ENCODE measurements at regions not wholly inside any gene's neighbourhood (a gene's known extent, or its start where the extent isn't known, plus 50 kb on each side); places are given as distances from the start of the nearest gene placed in this dataset.
A peak's percentile ranks its signal among the peaks of the same experiment; 100 is the strongest.

DNA sequence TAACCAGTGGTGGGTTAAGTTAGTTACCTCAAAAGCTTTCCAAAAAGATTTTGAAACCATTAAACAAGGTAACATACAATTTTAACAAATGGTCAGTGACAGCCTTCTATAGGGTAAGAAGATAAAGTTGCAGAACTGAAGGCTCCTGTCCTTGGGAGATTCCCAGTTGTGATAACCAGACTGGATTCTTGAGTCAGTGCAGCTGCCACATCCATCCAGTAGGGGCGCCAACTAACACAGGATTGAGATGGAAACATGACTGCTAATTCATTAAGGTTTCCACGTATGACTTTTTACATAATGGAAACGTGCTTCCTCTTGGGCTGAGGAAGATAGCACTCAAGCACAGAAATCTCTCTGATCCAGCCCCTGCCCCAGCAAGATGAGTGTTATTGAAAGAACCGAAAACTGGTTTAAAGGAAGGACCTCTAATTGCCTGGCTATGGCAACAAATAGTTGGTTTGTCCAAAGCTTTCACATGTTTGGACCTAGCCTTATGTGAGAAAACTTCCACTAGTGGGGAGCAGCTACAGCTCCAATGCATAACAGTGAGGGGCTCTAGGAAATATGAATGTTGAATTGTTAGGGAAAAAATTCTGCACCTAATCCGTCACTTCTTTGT lies 269.8 kb upstream of the MYOCD start:
- POLR2A ChIA-PET, result no interaction called here
- Mint-ChIP-seq H3K4me1 (ENCODE audit: low read depth) (no peaks in the 10 kb centered on the region), H3K27me3 (no peaks in the 10 kb centered on the region), H3K27ac (no peak overlapping the region), H3K4me3 (no peak overlapping the region), H3K9me3 (no peaks in the 10 kb centered on the region), H3K36me3 (no peaks in the 10 kb centered on the region)
- peak; percentile 9 for DNase-seq
- intact Hi-C loops (cut with micrococcal nuclease), result no loop called here
- CTCF ChIA-PET, result interaction anchor here (0.7 kb wide), 1 partner anchor 64 kb away, joined by 3 read pairs; no protein-coding TSS in a partner anchor

DNA sequence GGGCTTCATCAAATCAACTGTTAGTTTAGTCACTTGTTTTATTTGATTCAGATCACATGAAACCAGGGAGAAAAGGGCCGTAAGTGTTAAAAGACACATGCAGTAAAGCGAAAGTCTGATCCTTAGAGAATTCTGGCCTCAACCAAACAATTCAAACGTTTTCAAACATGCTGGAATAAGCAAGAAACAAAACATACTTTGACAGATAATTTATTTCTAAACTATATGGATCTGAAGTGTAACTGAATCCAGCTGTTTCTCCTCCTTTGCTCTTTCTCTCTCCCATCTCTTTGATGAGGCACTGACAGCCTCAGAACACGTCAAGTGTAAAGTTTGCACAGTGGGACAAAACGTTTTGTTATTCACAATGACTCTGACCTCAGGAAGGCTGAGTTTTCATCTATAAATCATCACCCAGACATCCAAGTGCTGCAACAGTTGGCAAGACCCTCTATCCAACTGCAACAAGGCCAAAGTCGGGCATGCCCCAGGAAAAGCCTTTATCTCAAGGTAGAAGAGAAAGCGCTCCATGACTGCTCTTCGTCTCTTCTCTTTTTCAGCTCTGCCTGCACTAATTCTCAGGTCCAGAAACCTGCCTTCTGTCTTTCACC lies 267.1 kb upstream of the MYOCD start:
- POLR2A ChIA-PET, result no interaction called here
- no peak for DNase-seq
- no peaks in the 10 kb centered on the region for H3K36me3 Mint-ChIP-seq
- no peak overlapping the region for H3K27ac Mint-ChIP-seq
- no peaks in the 10 kb centered on the region for H3K4me1 Mint-ChIP-seq (ENCODE audit: low read depth)
- H3K27me3 Mint-ChIP-seq, result no peaks in the 10 kb centered on the region
- H3K4me3 Mint-ChIP-seq, result no peak overlapping the region
- no peaks in the 10 kb centered on the region for H3K9me3 Mint-ChIP-seq
- intact Hi-C loops (cut with micrococcal nuclease), result no loop called here
- CTCF ChIA-PET, result no interaction called here

- Mint-ChIP-seq H3K4me1 (ENCODE audit: low read depth) (no peaks in the 10 kb centered on the region), H3K4me3 (no peak overlapping the region), H3K36me3 (no peaks in the 10 kb centered on the region), H3K27ac (no peak overlapping the region), H3K9me3 (no peaks in the 10 kb centered on the region), H3K27me3 (no peaks in the 10 kb centered on the region)
- POLR2A ChIA-PET, result no interaction called here
- CTCF ChIA-PET, result no interaction called here
- no peak for DNase-seq
- intact Hi-C loops (cut with micrococcal nuclease), result no loop called here
Observed at GRCh38 chr17:12402963-12403622, 262.6 kb upstream of the MYOCD start.

GRCh38 chr17:12403881-12404398 lies 261.8 kb upstream of the MYOCD start:
- POLR2A ChIA-PET, result no interaction called here
- H3K9me3 Mint-ChIP-seq, result no peaks in the 10 kb centered on the region
- H3K36me3 Mint-ChIP-seq, result no peaks in the 10 kb centered on the region
- DNase-seq, result no peak
- intact Hi-C loops (cut with micrococcal nuclease), result no loop called here
- CTCF ChIA-PET, result no interaction called here
- H3K4me1 Mint-ChIP-seq (ENCODE audit: low read depth), result no peaks in the 10 kb centered on the region
- H3K27ac Mint-ChIP-seq, result no peak overlapping the region
- H3K4me3 Mint-ChIP-seq, result no peak overlapping the region
- no peaks in the 10 kb centered on the region for H3K27me3 Mint-ChIP-seq

GRCh38 chr17:12406623-12407215 lies 259.0 kb upstream of the MYOCD start:
- Mint-ChIP-seq H3K27me3 (no peaks in the 10 kb centered on the region), H3K4me1 (ENCODE audit: low read depth) (no peaks in the 10 kb centered on the region), H3K4me3 (no peak overlapping the region), H3K36me3 (no peaks in the 10 kb centered on the region), H3K9me3 (no peaks in the 10 kb centered on the region), H3K27ac (no peak overlapping the region)
- POLR2A ChIA-PET, result no interaction called here
- CTCF ChIA-PET, result no interaction called here
- intact Hi-C loops (cut with micrococcal nuclease), result no loop called here
- DNase-seq, result no peak

DNA sequence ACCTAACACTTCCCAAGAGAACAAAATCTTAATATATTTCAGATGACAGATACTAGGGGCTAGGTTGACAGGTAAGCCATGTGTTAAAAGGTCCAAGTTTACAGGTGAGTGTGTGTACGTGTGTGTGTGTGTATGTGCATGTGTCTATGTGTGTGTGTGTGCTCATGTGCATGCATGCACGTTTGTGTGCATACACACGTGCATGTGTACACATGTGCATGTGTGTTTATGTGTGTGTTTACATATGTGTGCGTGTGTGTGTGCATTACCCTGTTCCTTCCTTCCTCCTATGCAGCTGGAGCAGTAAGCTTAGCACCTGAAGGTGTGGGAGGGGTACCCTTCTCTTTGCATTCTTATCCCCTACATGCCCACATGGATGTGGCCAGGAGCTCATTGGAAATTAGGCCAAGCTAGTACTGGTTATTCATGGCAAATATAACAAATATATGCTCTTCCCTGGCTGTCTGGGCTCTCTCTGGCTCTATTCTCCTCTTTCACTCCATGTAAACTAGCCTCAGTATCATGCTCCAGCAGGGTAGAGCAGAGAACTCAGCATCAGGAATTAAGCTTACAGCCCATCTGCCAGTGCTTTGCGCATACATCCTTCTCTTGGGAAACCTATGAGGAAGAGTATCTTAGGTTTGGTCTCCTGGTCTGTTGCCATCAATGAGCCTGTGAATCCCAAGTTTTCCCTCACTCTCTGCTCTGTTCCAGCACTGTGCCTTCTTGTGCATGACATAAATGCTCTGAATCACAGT lies 258.0 kb upstream of the MYOCD start:
- Mint-ChIP-seq H3K4me1 (ENCODE audit: low read depth) (no peaks in the 10 kb centered on the region), H3K4me3 (no peak overlapping the region), H3K27me3 (no peaks in the 10 kb centered on the region), H3K9me3 (no peaks in the 10 kb centered on the region), H3K36me3 (no peaks in the 10 kb centered on the region), H3K27ac (no peak overlapping the region)
- intact Hi-C loops (cut with micrococcal nuclease), result no loop called here
- POLR2A ChIA-PET, result no interaction called here
- CTCF ChIA-PET, result no interaction called here
- DNase-seq, result no peak

DNA sequence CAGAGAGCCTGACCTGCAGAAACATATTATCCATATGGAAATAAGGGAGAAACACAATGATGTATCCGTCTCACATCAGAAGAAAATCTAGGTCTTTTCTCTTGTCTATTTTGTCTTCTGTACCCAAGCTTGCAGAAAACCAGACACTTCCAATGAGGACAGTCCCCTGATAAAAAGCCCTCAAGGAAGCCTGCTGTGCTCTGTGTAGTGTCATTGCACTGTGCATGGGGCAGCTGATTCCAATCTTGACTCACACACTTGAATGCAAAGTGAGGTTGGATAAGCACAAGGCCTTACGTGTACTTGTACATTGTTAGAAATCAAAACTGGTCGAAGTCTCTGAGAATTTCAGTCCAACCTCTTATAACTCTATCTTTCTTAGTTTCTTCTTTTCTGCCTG lies 256.6 kb upstream of the MYOCD start:
- Mint-ChIP-seq H3K9me3 (no peaks in the 10 kb centered on the region), H3K27me3 (no peaks in the 10 kb centered on the region), H3K36me3 (no peaks in the 10 kb centered on the region), H3K4me3 (no peak overlapping the region), H3K4me1 (ENCODE audit: low read depth) (no peaks in the 10 kb centered on the region), H3K27ac (no peak overlapping the region)
- POLR2A ChIA-PET, result no interaction called here
- CTCF ChIA-PET, result no interaction called here
- intact Hi-C loops (cut with micrococcal nuclease), result no loop called here
- DNase-seq, result no peak

DNA sequence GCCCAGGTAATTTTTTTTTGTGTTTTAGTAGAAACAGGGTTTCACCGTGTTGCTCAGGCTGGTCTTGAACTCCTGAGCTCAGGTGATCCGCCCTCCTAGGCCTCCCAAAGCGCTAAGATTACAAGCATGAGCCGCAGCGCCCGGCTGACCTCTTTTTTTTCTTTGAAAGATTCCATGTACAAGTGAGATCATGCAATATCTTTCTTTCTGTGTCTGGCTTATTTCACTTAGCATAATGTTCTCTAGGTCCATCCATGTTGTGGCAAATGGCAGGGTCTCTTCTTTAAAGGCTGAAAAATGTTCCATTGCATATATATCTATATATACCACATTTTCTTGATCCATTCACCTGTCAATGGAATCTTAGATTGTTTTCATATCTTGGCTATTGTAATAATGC lies 255.0 kb upstream of the MYOCD start:
- Mint-ChIP-seq H3K9me3 (no peaks in the 10 kb centered on the region), H3K36me3 (no peaks in the 10 kb centered on the region), H3K27ac (no peak overlapping the region), H3K4me1 (ENCODE audit: low read depth) (no peaks in the 10 kb centered on the region), H3K4me3 (no peak overlapping the region), H3K27me3 (no peaks in the 10 kb centered on the region)
- intact Hi-C loops (cut with micrococcal nuclease), result no loop called here
- DNase-seq, result no peak
- CTCF ChIA-PET, result no interaction called here
- POLR2A ChIA-PET, result no interaction called here

DNA sequence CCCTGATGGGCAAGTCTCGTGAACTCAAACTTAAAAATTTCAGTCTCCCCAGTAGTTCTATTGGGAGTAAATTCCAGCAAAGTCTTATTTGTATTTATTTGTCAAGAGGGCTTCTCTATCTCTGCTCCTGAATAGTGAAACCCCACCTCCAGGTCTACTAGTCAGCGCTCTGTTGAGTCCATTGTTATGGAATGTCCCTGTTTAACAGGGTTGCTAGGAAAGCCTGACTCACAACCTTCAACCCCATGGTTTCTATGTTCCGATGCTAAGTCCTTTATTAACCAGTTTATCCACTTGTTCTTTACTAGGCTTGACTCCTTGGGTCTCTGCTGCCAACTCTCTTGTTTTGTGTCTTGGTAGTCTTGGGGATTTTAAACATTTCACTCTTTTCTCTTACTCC lies 250.7 kb upstream of the MYOCD start:
- ChIA-PET POLR2A (no interaction called here), CTCF (no interaction called here)
- no peak for DNase-seq
- Mint-ChIP-seq H3K9me3 (no peaks in the 10 kb centered on the region), H3K36me3 (no peaks in the 10 kb centered on the region), H3K4me3 (no peak overlapping the region), H3K27me3 (peaks cover 1% of the 10 kb centered on the region), H3K27ac (no peak overlapping the region), H3K4me1 (ENCODE audit: low read depth) (no peaks in the 10 kb centered on the region)
- intact Hi-C loops (cut with micrococcal nuclease), result no loop called here

DNA sequence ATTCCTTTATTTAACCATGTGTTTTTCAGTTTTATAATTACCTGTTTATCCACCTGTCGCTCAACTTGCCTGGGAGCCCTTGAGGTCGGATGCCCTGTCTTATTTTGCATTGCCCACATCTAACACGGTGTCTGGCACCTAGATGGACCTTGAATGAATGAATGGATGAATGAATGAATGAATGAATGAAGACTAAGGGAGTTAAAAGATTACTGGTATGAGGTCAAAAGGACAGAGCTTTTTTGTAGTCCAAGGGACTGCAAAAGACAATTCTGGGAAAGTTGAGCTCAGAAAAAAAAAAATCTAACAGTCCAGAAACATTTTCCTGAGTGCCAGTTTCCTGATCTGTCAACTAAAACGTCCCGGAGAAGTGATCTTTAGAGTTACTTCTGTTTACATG lies 244.6 kb upstream of the MYOCD start:
- peaks cover 1% of the 10 kb centered on the region for H3K27me3 Mint-ChIP-seq
- intact Hi-C loops (cut with micrococcal nuclease), result no loop called here
- H3K36me3 Mint-ChIP-seq, result no peaks in the 10 kb centered on the region
- POLR2A ChIA-PET, result no interaction called here
- H3K4me3 Mint-ChIP-seq, result no peak overlapping the region
- H3K27ac Mint-ChIP-seq, result no peak overlapping the region
- H3K9me3 Mint-ChIP-seq, result peaks cover 25% of the 10 kb centered on the region
- no peaks in the 10 kb centered on the region for H3K4me1 Mint-ChIP-seq (ENCODE audit: low read depth)
- no peak for DNase-seq
- CTCF ChIA-PET, result no interaction called here

DNA sequence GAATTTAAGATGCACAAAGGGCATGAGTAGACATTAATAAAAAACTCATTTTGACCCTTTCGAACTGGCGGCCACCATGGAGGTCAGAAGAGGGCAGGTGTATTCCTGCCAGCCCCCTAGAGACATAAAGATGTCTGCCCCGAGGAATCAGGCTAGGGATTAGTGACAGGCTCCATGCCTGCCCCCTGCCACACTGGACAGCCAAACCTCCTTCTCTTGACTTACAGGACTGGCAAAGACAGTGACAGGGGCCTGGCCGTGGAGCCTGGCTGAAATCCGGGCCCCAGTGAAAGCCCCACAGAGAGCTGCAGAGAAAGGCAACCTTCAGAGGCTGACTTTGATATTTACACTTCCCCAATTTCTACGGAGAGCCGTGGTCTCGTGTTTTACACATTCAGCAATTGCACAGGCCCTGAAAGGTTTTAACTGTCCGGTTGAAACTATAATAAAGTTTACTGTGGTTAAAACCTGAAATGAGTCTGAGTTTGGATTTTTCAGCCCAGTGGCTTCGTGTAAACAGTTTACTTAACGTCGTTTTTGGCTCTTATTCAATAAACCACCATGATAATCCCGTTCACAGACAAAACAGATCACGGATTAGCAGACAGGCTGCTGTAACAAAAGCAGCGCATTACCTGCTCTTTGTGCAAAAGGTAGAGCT lies 243.9 kb upstream of the MYOCD start:
- CTCF ChIA-PET, result no interaction called here
- no peaks in the 10 kb centered on the region for H3K27me3 Mint-ChIP-seq
- intact Hi-C loops (cut with micrococcal nuclease), result no loop called here
- no peak overlapping the region for H3K4me3 Mint-ChIP-seq
- peaks cover 25% of the 10 kb centered on the region for H3K9me3 Mint-ChIP-seq
- H3K27ac Mint-ChIP-seq, result no peak overlapping the region
- no peaks in the 10 kb centered on the region for H3K4me1 Mint-ChIP-seq (ENCODE audit: low read depth)
- H3K36me3 Mint-ChIP-seq, result no peaks in the 10 kb centered on the region
- POLR2A ChIA-PET, result no interaction called here
- DNase-seq, result no peak

GRCh38 chr17:12422651-12423050 lies 243.0 kb upstream of the MYOCD start:
- no peak for DNase-seq
- intact Hi-C loops (cut with micrococcal nuclease), result no loop called here
- POLR2A ChIA-PET, result no interaction called here

More at GRCh38 chr17:12422651-12423050, 243.0 kb upstream of the MYOCD start:
- Mint-ChIP-seq H3K4me1 (ENCODE audit: low read depth) (no peaks in the 10 kb centered on the region), H3K36me3 (no peaks in the 10 kb centered on the region), H3K4me3 (no peak overlapping the region), H3K9me3 (peaks cover 25% of the 10 kb centered on the region), H3K27ac (no peak overlapping the region), H3K27me3 (no peaks in the 10 kb centered on the region)
- CTCF ChIA-PET, result interaction anchor here (1.3 kb wide), 1 partner anchor 167 kb away, joined by 3 read pairs; no protein-coding TSS in a partner anchor

Measured in activated CD4-positive, alpha-beta memory T cell treated with anti-CD3 and anti-CD28 coated beads for 36 hours (primary cell).